ENCODE measurements at regions not wholly inside any gene's neighbourhood (a gene's known extent, or its start where the extent isn't known, plus 50 kb on each side); places are given as distances from the start of the nearest gene placed in this dataset.
"Not testable (repeated sequence)": the region's sequence is repeated elsewhere in the genome, so short reads cannot be mapped to it uniquely, and the experiment has no call there.

DNA sequence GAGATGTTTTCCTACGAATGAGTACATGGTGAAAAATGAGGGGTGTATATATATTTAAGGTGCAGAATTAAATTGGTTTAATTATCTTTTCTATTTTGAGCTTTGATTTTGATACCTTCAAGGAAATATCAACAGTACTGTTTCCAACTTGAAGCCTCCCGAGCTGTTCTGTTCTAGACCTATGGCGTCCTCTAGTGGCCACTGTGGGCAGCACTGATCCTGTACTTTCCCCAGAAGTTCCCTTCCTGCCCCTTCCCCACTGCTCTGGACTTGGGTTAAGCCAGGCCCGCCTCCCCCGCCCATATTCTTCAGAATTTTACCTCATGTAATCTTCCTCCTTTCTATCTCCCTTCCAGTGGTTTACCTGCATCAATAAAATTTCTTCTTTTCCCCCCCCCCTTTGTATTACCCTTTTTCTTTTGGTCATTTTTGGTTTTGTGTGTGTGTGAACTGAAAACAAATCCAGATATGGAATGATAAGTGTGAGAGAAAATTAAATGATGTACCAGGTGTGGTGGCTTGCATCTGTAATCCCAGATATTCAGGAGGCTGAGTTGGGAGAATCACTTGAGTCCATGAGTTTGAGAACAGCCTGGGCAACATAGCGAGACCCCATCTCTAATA is 1643.5 kb downstream of the TP53TG3F start:
- DNase-seq (ENCODE audit: low spot score) = no peak
- in situ Hi-C loops (cut with MboI; ENCODE audit: low sequenced_read_pairs, unreplicated experiment) = no loop called here
- no peak for TF ChIP-seq CTCF (IDR thresholded peaks at IDR 0.05; ENCODE audit: borderline replicate concordance, control extremely low read depth, extremely low read depth, insufficient read depth, missing control alignments)

DNA sequence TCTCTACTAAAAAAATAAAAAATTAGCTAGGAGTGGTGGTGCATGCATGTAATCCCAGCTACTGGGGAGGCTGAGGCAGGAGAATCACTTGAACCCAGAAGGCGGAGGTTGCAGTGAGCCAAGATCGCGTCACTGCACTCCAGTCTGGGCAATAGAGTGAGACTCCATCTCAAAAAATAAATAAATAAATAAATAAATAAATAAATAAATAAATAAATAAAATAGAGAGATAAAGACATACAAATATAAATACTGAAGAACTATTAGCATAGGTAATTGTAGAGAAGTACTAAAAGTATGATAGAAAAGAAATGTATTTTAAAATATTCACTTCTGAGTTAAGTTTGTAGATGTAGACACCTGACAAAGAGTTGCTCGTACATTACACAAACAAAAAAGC is 1652.4 kb downstream of the TP53TG3F start:
- in situ Hi-C loops (cut with MboI; ENCODE audit: low sequenced_read_pairs, unreplicated experiment); DNase-seq (ENCODE audit: low spot score): not testable (repeated sequence)

DNA sequence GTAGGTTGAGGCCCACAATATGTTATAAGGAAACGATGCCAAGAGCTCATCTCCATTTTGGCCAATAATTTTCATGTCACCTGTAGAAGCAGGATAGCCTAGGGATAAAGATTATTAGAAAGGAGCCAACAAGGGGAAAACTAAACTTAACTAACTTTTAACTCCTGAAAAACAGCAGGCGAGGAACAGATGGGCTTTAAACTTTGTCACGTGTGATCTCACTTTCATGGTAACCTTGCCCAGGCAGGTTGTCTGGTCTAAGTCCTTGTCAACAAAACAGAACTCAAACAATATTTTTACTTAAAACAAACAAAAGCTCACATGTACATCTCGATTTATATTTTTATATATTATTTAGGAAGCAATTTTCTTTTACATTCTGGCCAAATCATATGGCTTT is 1672.0 kb downstream of the TP53TG3F start:
- in situ Hi-C loops (cut with MboI; ENCODE audit: low sequenced_read_pairs, unreplicated experiment) = no loop called here
- no peak for TF ChIP-seq CTCF (IDR thresholded peaks at IDR 0.05; ENCODE audit: borderline replicate concordance, control extremely low read depth, extremely low read depth, insufficient read depth, missing control alignments)
- DNase-seq (ENCODE audit: low spot score) = no peak

- DNase-seq (ENCODE audit: low spot score) = no peak
- no peak for TF ChIP-seq CTCF (IDR thresholded peaks at IDR 0.05; ENCODE audit: borderline replicate concordance, control extremely low read depth, extremely low read depth, insufficient read depth, missing control alignments)
- in situ Hi-C loops (cut with MboI; ENCODE audit: low sequenced_read_pairs, unreplicated experiment) = no loop called here
Measured at GRCh38 chr16:35134471-35134870, 1675.1 kb downstream of the TP53TG3F start.

GRCh38 chr16:35140293-35140986 is 1681.0 kb downstream of the TP53TG3F start:
- no peak for DNase-seq (ENCODE audit: low spot score)
- TF ChIP-seq CTCF (IDR thresholded peaks at IDR 0.05; ENCODE audit: borderline replicate concordance, control extremely low read depth, extremely low read depth, insufficient read depth, missing control alignments) = no peak
- in situ Hi-C loops (cut with MboI; ENCODE audit: low sequenced_read_pairs, unreplicated experiment) = no loop called here

- TF ChIP-seq CTCF (IDR thresholded peaks at IDR 0.05; ENCODE audit: borderline replicate concordance, control extremely low read depth, extremely low read depth, insufficient read depth, missing control alignments) = no peak
- in situ Hi-C loops (cut with MboI; ENCODE audit: low sequenced_read_pairs, unreplicated experiment) = no loop called here
- no peak for DNase-seq (ENCODE audit: low spot score)
Measured at GRCh38 chr16:35141303-35141702, 1681.9 kb downstream of the TP53TG3F start.

- TF ChIP-seq CTCF (IDR thresholded peaks at IDR 0.05; ENCODE audit: borderline replicate concordance, control extremely low read depth, extremely low read depth, insufficient read depth, missing control alignments) = no peak
- in situ Hi-C loops (cut with MboI; ENCODE audit: low sequenced_read_pairs, unreplicated experiment) = no loop called here
- no peak for DNase-seq (ENCODE audit: low spot score)
Measured at GRCh38 chr16:35142147-35142808, 1682.9 kb downstream of the TP53TG3F start.

Data from GM13976 (cell line).